Spleen (tissue), 11 donors: ENCODE measurements at regions not wholly inside any gene's neighbourhood (a gene's known extent, or its start where the extent isn't known, plus 50 kb on each side); places are given as distances from the start of the nearest gene placed in this dataset.
A peak's percentile ranks its signal among the peaks of the same experiment; 100 is the strongest.

Experiments
- DNase-seq: peaks from one replicate; pipeline ENCODE4 v3.0.0-alpha.2; 2020
- H3K27ac ChIP-seq, 8 donors: fragments of 200-600 bp; sonication (generic) in 7 of 8; 1 replicate in 4 of 8; 2 replicates in 4 of 8; pipeline versions ENCODE4 v1.5.0 to v1.8.0; 2016 to 2021; ENCODE audit warnings: inconsistent platforms in 4 of 8, mild to moderate bottlenecking in 4 of 8, moderate library complexity in 1 of 8
- H3K27me3 ChIP-seq, 7 donors: fragments of 200-600 bp; sonication (generic) in 6 of 7; replicated peaks in 1 of 7; 1 replicate in 4 of 7; 2 replicates in 3 of 7; pipeline versions ENCODE4 v1.5.0 to v1.8.0; 2016 to 2021; ENCODE audit warnings: inconsistent platforms in 3 of 7, mild to moderate bottlenecking in 1 of 7
- H3K36me3 ChIP-seq, 6 donors: fragments of 200-600 bp; sonication (generic) in 5 of 6; 1 replicate in 4 of 6; 2 replicates in 2 of 6; pipeline versions ENCODE4 v1.5.0 to v1.8.0; 2016 to 2021; ENCODE audit warnings: inconsistent platforms in 2 of 6
- H3K4me1 ChIP-seq, 6 donors: fragments of 200-600 bp; sonication (generic) in 5 of 6; 1 replicate in 3 of 6; 2 replicates in 3 of 6; pipeline versions ENCODE4 v1.5.0 to v1.8.0; 2016 to 2021; ENCODE audit warnings: inconsistent platforms in 3 of 6
- H3K4me3 ChIP-seq, 8 donors: fragments of 200-600 bp; sonication (generic) in 7 of 8; 1 replicate in 4 of 8; 2 replicates in 4 of 8; pipeline versions ENCODE4 v1.5.0 to v1.8.0; 2016 to 2021; ENCODE audit warnings: inconsistent platforms in 4 of 8, mild to moderate bottlenecking in 4 of 8, moderate library complexity in 2 of 8
- H3K9me3 ChIP-seq, 8 donors: fragments of 200-600 bp; sonication (generic) in 7 of 8; 1 replicate in 4 of 8; 2 replicates in 4 of 8; pipeline versions ENCODE4 v1.5.0 to v1.8.0; 2016 to 2021; ENCODE audit warnings: inconsistent platforms in 4 of 8
- POLR2A ChIP-seq, 3 donors: fragments of 450-650 bp; IDR thresholded peaks; one replicate each; pipeline ENCODE4 v1.5.1; 2017; ENCODE audit warnings: antibody characterized with exemption in 3 of 3, mild to moderate bottlenecking in 1 of 3
- POLR2AphosphoS5 ChIP-seq, 3 donors: sonication (generic); formaldehyde crosslinking; IDR thresholded peaks; one replicate each; pipeline ENCODE4 v1.5.1; 2017; ENCODE audit warnings: antibody characterized with exemption in 3 of 3
- WGBS, 5 donors: extraction: QIAGEN DNeasy Blood & Tissue Kit in 3 of 5; methylation state at CpG; one replicate each; pipeline versions ENCODE4 v1.1.5 to v1.1.7; 2013 to 2018; 5-methylcytosine and 5-hydroxymethylcytosine counted together
- intact Hi-C: fragments of 100-400 bp; cut with DNase I; formaldehyde crosslinking; loops from one replicate; pipeline ENCODE4 v1.15.0; 2023; ENCODE audit warnings: low total_unique reads
- TF ChIP-seq, protein P1 (sequence below), 11 experiments: fragments of 200-600 bp in 7 of 11; fragments of 450-650 bp in 4 of 11; sonication (generic) in 4 of 11; IDR thresholded peaks in 8 of 11; conservative IDR thresholded peaks in 3 of 11; 1 replicate in 7 of 11; 2 replicates in 4 of 11; pipeline versions ENCODE4 v1.4.0 to v1.8.0; 2016 to 2021; ENCODE audit warnings: antibody characterized with exemption in 11 of 11, inconsistent platforms in 4 of 11, mild to moderate bottlenecking in 1 of 11
- donor health status: healthy with polysubstance abuse.
- donor health status: DM: no; HTN: no; CAD: no; lungs with moderate emphysema.
- donor health status: DM: no; HTN: no; CAD: no.
- donor health status: Bipolar disorder and iron deficiency.
- donor health status: healthy.
- donor health status: DM: no; HTN: no; CAD: no.
- donor health status: DM: yes; HTN: yes; CAD: no.

- Histone ChIP-seq H3K9me3 (peaks cover 0 to 48% (median 0%) of the 10 kb centered on the region in 8 donors), H3K36me3 (no peaks in the 10 kb centered on the region), H3K4me1 (no peaks in the 10 kb centered on the region), H3K27ac (no peak overlapping the region), H3K27me3 (no peaks in the 10 kb centered on the region), H3K4me3 (peak overlapping the region in 1 of 8 donors; percentile 35)
- intact Hi-C loops, result no loop called here
- DNase-seq, result no peak
- 30 to 45% (median 39%) methylated on average over 8 of the region's 8 CpGs for WGBS, 5 donors
- TF ChIP-seq, protein P1, sequence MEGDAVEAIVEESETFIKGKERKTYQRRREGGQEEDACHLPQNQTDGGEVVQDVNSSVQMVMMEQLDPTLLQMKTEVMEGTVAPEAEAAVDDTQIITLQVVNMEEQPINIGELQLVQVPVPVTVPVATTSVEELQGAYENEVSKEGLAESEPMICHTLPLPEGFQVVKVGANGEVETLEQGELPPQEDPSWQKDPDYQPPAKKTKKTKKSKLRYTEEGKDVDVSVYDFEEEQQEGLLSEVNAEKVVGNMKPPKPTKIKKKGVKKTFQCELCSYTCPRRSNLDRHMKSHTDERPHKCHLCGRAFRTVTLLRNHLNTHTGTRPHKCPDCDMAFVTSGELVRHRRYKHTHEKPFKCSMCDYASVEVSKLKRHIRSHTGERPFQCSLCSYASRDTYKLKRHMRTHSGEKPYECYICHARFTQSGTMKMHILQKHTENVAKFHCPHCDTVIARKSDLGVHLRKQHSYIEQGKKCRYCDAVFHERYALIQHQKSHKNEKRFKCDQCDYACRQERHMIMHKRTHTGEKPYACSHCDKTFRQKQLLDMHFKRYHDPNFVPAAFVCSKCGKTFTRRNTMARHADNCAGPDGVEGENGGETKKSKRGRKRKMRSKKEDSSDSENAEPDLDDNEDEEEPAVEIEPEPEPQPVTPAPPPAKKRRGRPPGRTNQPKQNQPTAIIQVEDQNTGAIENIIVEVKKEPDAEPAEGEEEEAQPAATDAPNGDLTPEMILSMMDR (IDR thresholded peaks at IDR 0.05 in 8 of 11, conservative IDR thresholded peaks at IDR 0.05 in 3 of 11), result no peak
- TF ChIP-seq POLR2AphosphoS5 (IDR thresholded peaks at IDR 0.05) (no peak), POLR2A (IDR thresholded peaks at IDR 0.05) (no peak)
Measured at GRCh38 chr7:68258609-68259008, 1262.0 kb downstream of the TYW1 start.

GRCh38 chr7:68265258-68265657 is 1268.6 kb downstream of the TYW1 start:
- intact Hi-C loops, result no loop called here

GRCh38 chr7:68266004-68266579 is 1269.5 kb downstream of the TYW1 start:
- no peaks in the 10 kb centered on the region for H3K4me1 ChIP-seq
- no peak overlapping the region for H3K4me3 ChIP-seq
- no peaks in the 10 kb centered on the region for H3K36me3 ChIP-seq
- no peak for DNase-seq
- H3K27me3 ChIP-seq, result no peaks in the 10 kb centered on the region
- TF ChIP-seq POLR2AphosphoS5 (IDR thresholded peaks at IDR 0.05) (no peak), POLR2A (IDR thresholded peaks at IDR 0.05) (no peak)
- TF ChIP-seq, protein P1 (IDR thresholded peaks at IDR 0.05 in 8 of 11, conservative IDR thresholded peaks at IDR 0.05 in 3 of 11), result no peak
- intact Hi-C loops, result no loop called here
- H3K27ac ChIP-seq, result no peak overlapping the region
- 79 to 94% (median 92%) methylated on average over 9 of the region's 9 CpGs for WGBS, 5 donors
- H3K9me3 ChIP-seq, result peaks cover 0 to 64% (median 37%) of the 10 kb centered on the region in 8 donors

More at GRCh38 chr7:68265258-68265657, 1268.6 kb downstream of the TYW1 start:
- H3K4me1 ChIP-seq, result no peaks in the 10 kb centered on the region
- DNase-seq, result no peak
- H3K27ac ChIP-seq, result no peak overlapping the region
- no peaks in the 10 kb centered on the region for H3K27me3 ChIP-seq
- TF ChIP-seq POLR2AphosphoS5 (IDR thresholded peaks at IDR 0.05) (no peak), POLR2A (IDR thresholded peaks at IDR 0.05) (no peak)
- TF ChIP-seq, protein P1 (IDR thresholded peaks at IDR 0.05 in 8 of 11, conservative IDR thresholded peaks at IDR 0.05 in 3 of 11), result no peak
- peaks cover 0 to 72% (median 37%) of the 10 kb centered on the region in 8 donors for H3K9me3 ChIP-seq
- 41 to 55% (median 48%) methylated on average over 3 of the region's 3 CpGs for WGBS, 5 donors
- no peak overlapping the region for H3K4me3 ChIP-seq
- H3K36me3 ChIP-seq, result no peaks in the 10 kb centered on the region

DNA sequence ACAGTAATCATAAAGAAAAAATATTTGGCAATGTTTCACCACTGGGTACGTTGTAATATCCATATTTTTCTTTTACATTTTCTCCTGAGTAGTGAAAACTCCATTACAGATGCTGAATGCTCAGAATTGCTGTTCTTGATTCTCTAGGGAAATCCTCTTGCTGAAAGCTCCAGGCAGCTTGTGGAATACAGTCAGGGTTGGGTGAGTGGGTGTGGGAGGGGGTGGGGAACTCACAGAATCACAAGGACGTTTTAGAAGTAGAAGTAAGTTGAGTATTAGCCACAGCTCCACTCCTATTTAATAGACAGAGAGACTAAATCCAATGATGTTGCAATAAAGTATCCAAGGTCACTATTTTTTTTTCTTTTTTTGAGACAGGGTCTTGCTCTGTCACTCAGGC is 1270.9 kb downstream of the TYW1 start:
- Histone ChIP-seq H3K36me3 (no peaks in the 10 kb centered on the region), H3K27me3 (no peaks in the 10 kb centered on the region), H3K27ac (no peak overlapping the region), H3K4me1 (no peaks in the 10 kb centered on the region), H3K9me3 (peaks cover 0 to 65% (median 41%) of the 10 kb centered on the region in 8 donors), H3K4me3 (no peak overlapping the region)
- no peak for TF ChIP-seq POLR2AphosphoS5 (IDR thresholded peaks at IDR 0.05)
- no peak for TF ChIP-seq POLR2A (IDR thresholded peaks at IDR 0.05)
- TF ChIP-seq, protein P1 (IDR thresholded peaks at IDR 0.05 in 8 of 11, conservative IDR thresholded peaks at IDR 0.05 in 3 of 11), result no peak
- intact Hi-C loops, result no loop called here
- DNase-seq, result no peak
- 51 to 67% (median 53%) methylated on average over 2 of the region's 2 CpGs for WGBS, 5 donors
